Uterus (tissue), 2 donors: ENCODE measurements at regions not wholly inside any gene's neighbourhood (a gene's known extent, or its start where the extent isn't known, plus 50 kb on each side); places are given as distances from the start of the nearest gene placed in this dataset.

Source experiments
- CTCF ChIP-seq, 4 experiments: fragments of 200-600 bp in 2 of 4; fragments of 450-650 bp in 2 of 4; sonication (generic) in 2 of 4; IDR thresholded peaks; one replicate each; pipeline ENCODE4 v1.5.1; 2016 to 2019; ENCODE audit warnings: antibody characterized with exemption in 4 of 4, mild to moderate bottlenecking in 2 of 4, moderate library complexity in 1 of 4
- POLR2A ChIP-seq, 2 donors: fragments of 450-650 bp; IDR thresholded peaks; one replicate each; pipeline ENCODE4 v1.6.1; 2016; ENCODE audit warnings: antibody characterized with exemption in 2 of 2, mild to moderate bottlenecking in 1 of 2, moderate library complexity in 1 of 2

- TF ChIP-seq POLR2A (IDR thresholded peaks at IDR 0.05) (no peak), CTCF (IDR thresholded peaks at IDR 0.05) (no peak)
Measured at GRCh38 chr1:30818568-30819243, 61.1 kb upstream of the LAPTM5 start.
